ENCODE measurements at regions not wholly inside any gene's neighbourhood (a gene's known extent, or its start where the extent isn't known, plus 50 kb on each side); places are given as distances from the start of the nearest gene placed in this dataset.

GRCh38 chr2:18930971-18931370 lies 341.6 kb upstream of the NT5C1B start:
- no peaks in the 10 kb centered on the region for H3K27me3 ChIP-seq
- H3K4me3 ChIP-seq = no peak overlapping the region
- no peak for ATAC-seq
- H3K27ac ChIP-seq = no peak overlapping the region
- no peaks in the 10 kb centered on the region for H3K36me3 ChIP-seq
- 86 to 88% methylated on average over 6 of the region's 6 CpGs for WGBS, 2 donors
- no peak for DNase-seq
- no peak for TF ChIP-seq CTCF (IDR thresholded peaks at IDR 0.05)
- peaks cover 0 to 9% (median 0%) of the 10 kb centered on the region in 9 donors for H3K4me1 ChIP-seq
- peaks cover 0 to 3% (median 0%) of the 10 kb centered on the region in 11 donors for H3K9me3 ChIP-seq
- intact Hi-C loops (cut with DNase I) = no loop called here

GRCh38 chr2:18927525-18928232 lies 338.3 kb upstream of the NT5C1B start:
- ATAC-seq = peak in 5 of 8 donors; percentile 62 to 93 (median 86)
- H3K27ac ChIP-seq = no peak overlapping the region
- H3K4me1 ChIP-seq = peaks cover 0 to 20% (median 0%) of the 10 kb centered on the region in 9 donors
- DNase-seq = no peak
- H3K4me3 ChIP-seq = no peak overlapping the region
- WGBS, 2 donors = 70 to 73% methylated on average over 3 of the region's 3 CpGs
- TF ChIP-seq CTCF (IDR thresholded peaks at IDR 0.05) = no peak
- no peaks in the 10 kb centered on the region for H3K36me3 ChIP-seq
- peaks cover 0 to 3% (median 0%) of the 10 kb centered on the region in 11 donors for H3K9me3 ChIP-seq
- no peaks in the 10 kb centered on the region for H3K27me3 ChIP-seq
- intact Hi-C loops (cut with DNase I) = no loop called here

GRCh38 chr2:18926631-18927524 lies 337.5 kb upstream of the NT5C1B start:
- H3K9me3 ChIP-seq = peaks cover 0 to 3% (median 0%) of the 10 kb centered on the region in 11 donors
- TF ChIP-seq CTCF (IDR thresholded peaks at IDR 0.05) = no peak
- intact Hi-C loops (cut with DNase I) = no loop called here
- 92 to 95% methylated on average over 9 of the region's 9 CpGs for WGBS, 2 donors
- no peak overlapping the region for H3K27ac ChIP-seq
- H3K4me3 ChIP-seq = no peak overlapping the region
- ATAC-seq (no peak), DNase-seq (no peak)
- H3K4me1 ChIP-seq = peaks cover 0 to 20% (median 0%) of the 10 kb centered on the region in 9 donors
- H3K27me3 ChIP-seq = no peaks in the 10 kb centered on the region
- H3K36me3 ChIP-seq = no peaks in the 10 kb centered on the region

- no peak for ATAC-seq
- DNase-seq = no peak
- H3K27me3 ChIP-seq = no peaks in the 10 kb centered on the region
- no peak overlapping the region for H3K4me3 ChIP-seq
- peaks cover 0 to 3% (median 0%) of the 10 kb centered on the region in 11 donors for H3K9me3 ChIP-seq
- WGBS, 2 donors = 74 to 81% methylated on average over 2 of the region's 2 CpGs
- intact Hi-C loops (cut with DNase I) = no loop called here
- H3K36me3 ChIP-seq = no peaks in the 10 kb centered on the region
- TF ChIP-seq CTCF (IDR thresholded peaks at IDR 0.05) = no peak
- no peak overlapping the region for H3K27ac ChIP-seq
- H3K4me1 ChIP-seq = peaks cover 0 to 20% (median 0%) of the 10 kb centered on the region in 9 donors
Observed at GRCh38 chr2:18925296-18925695, 335.9 kb upstream of the NT5C1B start.

All from heart right ventricle (tissue), 16 donors.